HepG2 (cell line): ENCODE measurements at regions not wholly inside any gene's neighbourhood (a gene's known extent, or its start where the extent isn't known, plus 50 kb on each side); places are given as distances from the start of the nearest gene placed in this dataset.

Experiments used
- ATAC-seq: fragments of 200-7000 bp; cut with Tn5 transposase; 3 replicates; pipeline ENCODE4 v1.9.1; 2020; ENCODE audit warnings: mild to moderate bottlenecking, moderate library complexity
- BruUV-seq: library from RNA; stranded (reverse); fragments of 400-500 nt; replicated peaks from 2 replicates; lab custom pipeline; 2021; lab: Mats Ljungman, UMichigan
- CTCF ChIA-PET: fragments of 300-600 bp; formaldehyde crosslinking; extraction: SDS; loops from one replicate; lab custom pipeline; 2021; ENCODE audit warnings: low total read pairs, inconsistent platforms, low intra/inter-chr PET ratio; lab: Yijun Ruan, JAX
- POLR2A ChIA-PET: fragments of 350-600 bp; sonication (Branson Sonifier 250); formaldehyde crosslinking; loops from one replicate; lab custom pipeline; 2020; ENCODE audit warnings: antibody characterized with exemption, inconsistent platforms; lab: Yijun Ruan, JAX
- DNase-seq: peaks from one replicate; pipeline ENCODE4 v3.0.0-alpha.2; 2015; ENCODE audit warnings: low spot score
- FAIRE-seq: peaks from 3 replicates; lab custom pipeline; 2011; peaks lifted over from hg19 to GRCh38; lab: Jason Lieb, UNC
- H2AFZ ChIP-seq: one replicate; pipeline ENCODE4 v1.6.1; 2011; ENCODE audit warnings: low read length, inconsistent platforms
- H3K27ac ChIP-seq: fragments of 300-600 bp; 3 replicates; pipeline ENCODE4 v1.8.0; 2011; ENCODE audit warnings: mixed run types, mild to moderate bottlenecking, mixed read lengths, low read length, inconsistent platforms; ENCODE audit not compliant: insufficient read depth; ENCODE audit errors: extremely low read length
- H3K27me3 ChIP-seq, 2 experiments: fragments of 200-600 bp in 1 of 2; 2 replicates in 1 of 2; 3 replicates in 1 of 2; pipeline versions ENCODE4 v1.6.0 to v1.8.0; 2011; ENCODE audit warnings: low read length in 2 of 2, mild to moderate bottlenecking in 2 of 2, moderate library complexity in 2 of 2, inconsistent platforms in 1 of 2; ENCODE audit not compliant: insufficient read depth in 2 of 2, control insufficient read depth in 1 of 2
- H3K36me3 ChIP-seq, 2 experiments: fragments of 200-600 bp in 1 of 2; replicated peaks in 1 of 2; 2 replicates in 1 of 2; 3 replicates in 1 of 2; pipeline versions ENCODE4 v1.5.1 to v1.8.0; 2011; ENCODE audit warnings: low read length in 2 of 2, inconsistent platforms in 1 of 2; ENCODE audit not compliant: insufficient read depth in 2 of 2, control insufficient read depth in 1 of 2
- H3K4me1 ChIP-seq: 2 replicates; pipeline ENCODE4 v1.5.1; 2012; ENCODE audit warnings: low read length, inconsistent platforms; ENCODE audit not compliant: insufficient read depth
- H3K4me2 ChIP-seq: 2 replicates; pipeline ENCODE4 v1.6.0; 2011; ENCODE audit warnings: low read depth, low read length, inconsistent platforms
- H3K4me3 ChIP-seq, 3 experiments: fragments of 200-600 bp in 1 of 3; sonication (generic), shearing (Covaris generic) in 1 of 3; replicated peaks in 1 of 3; 2 replicates each; pipeline ENCODE4 v1.5.1; 2011 to 2016; ENCODE audit warnings: low read length in 3 of 3, inconsistent platforms in 2 of 3, low read depth in 2 of 3, mild to moderate bottlenecking in 2 of 3, control low read depth in 1 of 3, mixed read lengths in 1 of 3; ENCODE audit not compliant: insufficient read depth in 1 of 3
- H3K79me2 ChIP-seq: one replicate; pipeline ENCODE4 v1.6.1; 2011; ENCODE audit warnings: low read length, inconsistent platforms; ENCODE audit not compliant: insufficient read depth
- H3K9ac ChIP-seq: 2 replicates; pipeline ENCODE4 v1.6.0; 2011; ENCODE audit warnings: mild to moderate bottlenecking, low read depth, low read length, inconsistent platforms; ENCODE audit not compliant: insufficient read depth
- H3K9me3 ChIP-seq: 2 replicates; pipeline ENCODE4 v1.5.1; 2012; ENCODE audit warnings: mild to moderate bottlenecking, low read length
- H4K20me1 ChIP-seq: 2 replicates; pipeline ENCODE4 v1.6.0; 2011; ENCODE audit warnings: inconsistent platforms, mild to moderate bottlenecking, low read length, moderate library complexity; ENCODE audit not compliant: insufficient read depth
- ATF7 ChIP-seq, 2 experiments: fragments of 450-650 bp in 1 of 2; sonication (generic) in 1 of 2; formaldehyde crosslinking in 1 of 2; IDR thresholded peaks; 2 replicates each; pipeline versions ENCODE4 v1.4.0 to v1.6.1; 2016 to 2020; ENCODE audit warnings: antibody characterized with exemption in 1 of 2, mild to moderate bottlenecking in 1 of 2, missing genetic modification reagents in 1 of 2
- CREM ChIP-seq, 2 experiments: sonication (generic) in 1 of 2; formaldehyde crosslinking in 1 of 2; IDR thresholded peaks; 2 replicates each; pipeline versions ENCODE4 v1.4.0 to v1.6.1; 2016 to 2020; ENCODE audit warnings: antibody characterized with exemption in 1 of 2, mild to moderate bottlenecking in 1 of 2, missing genetic modification reagents in 1 of 2
- ELF1 ChIP-seq: sonication (generic); formaldehyde crosslinking; IDR thresholded peaks from 2 replicates; pipeline ENCODE4 v1.4.0; 2020; ENCODE audit warnings: missing genetic modification reagents
- GLMP ChIP-seq: sonication (generic); formaldehyde crosslinking; IDR thresholded peaks from 2 replicates; pipeline ENCODE4 v1.9.0; 2021; ENCODE audit warnings: missing genetic modification reagents, mild to moderate bottlenecking, borderline replicate concordance
- HMGA1 ChIP-seq: sonication (generic); formaldehyde crosslinking; conservative IDR thresholded peaks from 2 replicates; pipeline ENCODE4 v1.4.0; 2020; ENCODE audit warnings: missing genetic modification reagents
- RAD51 ChIP-seq: fragments of 450-650 bp; IDR thresholded peaks from 2 replicates; pipeline ENCODE4 v1.6.1; 2016; ENCODE audit warnings: borderline replicate concordance
- SIX4 ChIP-seq: sonication (generic); formaldehyde crosslinking; IDR thresholded peaks from 2 replicates; pipeline ENCODE4 v1.4.0; 2020; ENCODE audit warnings: missing genetic modification reagents
- SNAPC2 ChIP-seq: sonication (generic); formaldehyde crosslinking; IDR thresholded peaks from 2 replicates; pipeline ENCODE4 v1.8.1; 2022; ENCODE audit warnings: mild to moderate bottlenecking, missing genetic modification reagents
- TBP ChIP-seq: sonication (generic); formaldehyde crosslinking; IDR thresholded peaks from 2 replicates; pipeline ENCODE4 v1.5.0; 2020; ENCODE audit warnings: missing genetic modification reagents
- ZBTB46 ChIP-seq: sonication (generic); formaldehyde crosslinking; IDR thresholded peaks from 2 replicates; pipeline ENCODE4 v1.4.0; 2020; ENCODE audit warnings: mild to moderate bottlenecking, missing genetic modification reagents, borderline replicate concordance
- ZIK1 ChIP-seq: sonication (generic); formaldehyde crosslinking; IDR thresholded peaks from 2 replicates; pipeline ENCODE4 v1.5.0; 2020; ENCODE audit warnings: mild to moderate bottlenecking, low read depth, missing genetic modification reagents, borderline replicate concordance
- ZNF546 ChIP-seq: sonication (generic); formaldehyde crosslinking; conservative IDR thresholded peaks from 2 replicates; pipeline ENCODE4 v1.8.1; 2023; ENCODE audit warnings: mild to moderate bottlenecking, missing genetic modification reagents
- ZNF7 ChIP-seq: IDR thresholded peaks from 2 replicates; pipeline ENCODE4 v1.6.1; 2016; ENCODE audit warnings: missing biosample characterization, missing genetic modification reagents
- ZNF749 ChIP-seq: sonication (generic); formaldehyde crosslinking; IDR thresholded peaks from 2 replicates; pipeline ENCODE4 v1.8.0; 2022; ENCODE audit warnings: mild to moderate bottlenecking, missing genetic modification reagents, moderate library complexity, borderline replicate concordance
- ZNF75D ChIP-seq: sonication (generic); formaldehyde crosslinking; IDR thresholded peaks from 2 replicates; pipeline ENCODE4 v1.8.1; 2023; ENCODE audit warnings: missing genetic modification reagents, mild to moderate bottlenecking, borderline replicate concordance
- ZNF800 ChIP-seq: sonication (generic); formaldehyde crosslinking; IDR thresholded peaks from 2 replicates; pipeline ENCODE4 v1.4.0; 2020; ENCODE audit warnings: missing genetic modification reagents
- WGBS: methylation state at CpG from one replicate; pipeline ENCODE4 v1.1.6; 2017; ENCODE audit warnings: low lambda C conversion rate; 5-methylcytosine and 5-hydroxymethylcytosine counted together
- in situ Hi-C: cut with HindIII; loops from 2 replicates; pipeline ENCODE4 v1.10.0; 2017; ENCODE audit warnings: low pct_unique_long_range_greater_than_20kb; ENCODE audit not compliant: extremely low pct_ligation_motif_present
- intact Hi-C: fragments of 100-400 bp; cut with micrococcal nuclease; formaldehyde crosslinking; loops from one replicate; pipeline ENCODE4 v1.10.0; 2022; ENCODE audit not compliant: unreplicated experiment

DNA sequence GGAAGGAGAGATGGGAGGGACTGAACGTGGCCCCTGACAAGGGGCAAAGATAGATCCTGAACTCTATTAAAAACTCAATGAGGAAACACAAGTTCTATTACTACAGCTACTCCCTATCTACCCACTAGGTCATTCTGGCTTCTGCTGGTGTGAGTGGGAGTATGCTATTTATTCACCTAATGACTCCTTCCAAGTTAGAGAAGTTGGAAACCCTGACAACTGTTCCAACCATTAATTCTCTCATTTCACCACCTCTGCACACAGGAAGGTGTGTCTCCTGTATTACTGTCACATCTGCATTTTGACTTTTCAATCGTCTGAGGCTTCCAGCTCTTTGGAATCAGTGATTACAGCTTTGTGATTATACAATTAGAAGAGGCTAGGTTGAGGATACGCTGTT lies 169.4 kb upstream of the ADO start:
- ATAC-seq (no peak), DNase-seq (no peak), FAIRE-seq (no peak)
- Histone ChIP-seq H3K4me1 (peaks cover 13% of the 10 kb centered on the region), H3K79me2 (no peaks in the 10 kb centered on the region), H3K27me3 (0 out of 5 replicates have a peak, but pooled peaks cover 0 to 1% of the 10 kb centered on the region in 2 experiments), H2AFZ (no peak overlapping the region), H3K27ac (no peak overlapping the region), H4K20me1 (no peaks in the 10 kb centered on the region), H3K4me2 (no peak overlapping the region), H3K9me3 (no peaks in the 10 kb centered on the region), H3K36me3 (no peaks in the 10 kb centered on the region), H3K9ac (no peak overlapping the region), H3K4me3 (no peak overlapping the region)
- intact Hi-C loops = no loop called here
- no peak for TF ChIP-seq ZNF546
- TF ChIP-seq SNAPC2 (CRISPR knock-in tag) = no peak
- no peak for TF ChIP-seq CREM (IDR thresholded peaks at IDR 0.05)
- TF ChIP-seq CREM (CRISPR knock-in tag; IDR thresholded peaks at IDR 0.05) = no peak
- TF ChIP-seq ZNF800 (CRISPR knock-in tag) = no peak
- no peak for TF ChIP-seq GLMP
- no peak for TF ChIP-seq ZNF749 (CRISPR knock-in tag)
- no peak for TF ChIP-seq SIX4 (CRISPR knock-in tag)
- TF ChIP-seq HMGA1 (CRISPR knock-in tag) = no peak
- TF ChIP-seq ELF1 (CRISPR knock-in tag) = no peak
- TF ChIP-seq ZNF7 (CRISPR knock-in tag) = no peak
- no peak for TF ChIP-seq ATF7 (IDR thresholded peaks at IDR 0.05)
- no peak for TF ChIP-seq ATF7 (CRISPR knock-in tag; IDR thresholded peaks at IDR 0.05)
- TF ChIP-seq ZNF75D (CRISPR knock-in tag) = no peak
- no peak for TF ChIP-seq ZBTB46 (CRISPR knock-in tag)
- no peak for TF ChIP-seq ZIK1 (CRISPR knock-in tag)
- no peak for TF ChIP-seq TBP (CRISPR knock-in tag)
- no peak for TF ChIP-seq RAD51
- in situ Hi-C loops = no loop called here
- POLR2A ChIA-PET = no interaction called here
- 0% methylated on average over 2 of the region's 3 CpGs for WGBS
- CTCF ChIA-PET = no interaction called here
- BruUV-seq = no TSS peak
